SIG-M5 (cell line): ENCODE measurements at regions not wholly inside any gene's neighbourhood (a gene's known extent, or its start where the extent isn't known, plus 50 kb on each side); places are given as distances from the start of the nearest gene placed in this dataset.

ENCODE experiments used
- DNase-seq: peaks from one replicate; lab custom pipeline; 2025; lab: John Stamatoyannopoulos, UW

DNA sequence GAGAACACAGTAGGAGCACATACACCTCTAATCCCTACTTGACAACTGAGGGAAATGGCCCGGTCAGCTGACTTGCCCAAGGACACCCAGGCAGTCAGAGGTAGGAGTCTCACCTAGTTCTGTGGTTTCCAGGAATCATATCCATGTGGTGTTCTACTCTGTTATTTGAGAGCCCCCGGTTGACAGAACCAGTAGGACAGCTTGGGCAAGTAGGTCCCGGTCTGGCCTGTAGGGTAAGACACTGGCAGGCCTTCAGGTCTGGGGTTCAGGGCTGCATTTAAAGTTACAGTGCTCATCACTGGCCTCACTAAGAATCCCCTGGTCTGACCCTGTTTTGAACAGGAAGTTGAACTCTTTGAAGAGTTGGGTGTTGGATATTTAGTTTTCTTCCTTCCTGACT, 476.1 kb downstream of the SHQ1 start:
- DNase-seq = no peak

GRCh38 chr3:72371431-72371830, 476.8 kb downstream of the SHQ1 start:
- DNase-seq = no peak

GRCh38 chr3:72370947-72371346, 477.3 kb downstream of the SHQ1 start:
- no peak for DNase-seq

DNA sequence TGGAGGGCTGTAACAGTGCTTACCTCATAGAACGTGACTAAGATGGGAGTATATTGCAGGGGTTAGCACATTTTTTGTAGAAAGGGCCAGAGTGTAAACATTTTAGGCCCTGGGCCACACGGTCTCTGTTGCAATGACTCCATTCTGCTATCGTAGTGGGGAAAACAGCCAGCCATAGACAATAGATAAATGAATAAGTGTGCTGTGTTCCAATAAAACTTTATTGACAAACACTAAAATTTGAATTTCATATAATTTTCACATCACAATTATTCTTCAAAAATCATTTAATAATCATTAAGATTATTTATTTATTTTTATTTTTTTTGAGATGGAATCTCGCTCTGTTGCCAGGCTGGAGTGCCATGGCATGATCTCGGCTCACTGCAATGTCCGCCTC, 478.6 kb downstream of the SHQ1 start:
- DNase-seq = no peak

DNA sequence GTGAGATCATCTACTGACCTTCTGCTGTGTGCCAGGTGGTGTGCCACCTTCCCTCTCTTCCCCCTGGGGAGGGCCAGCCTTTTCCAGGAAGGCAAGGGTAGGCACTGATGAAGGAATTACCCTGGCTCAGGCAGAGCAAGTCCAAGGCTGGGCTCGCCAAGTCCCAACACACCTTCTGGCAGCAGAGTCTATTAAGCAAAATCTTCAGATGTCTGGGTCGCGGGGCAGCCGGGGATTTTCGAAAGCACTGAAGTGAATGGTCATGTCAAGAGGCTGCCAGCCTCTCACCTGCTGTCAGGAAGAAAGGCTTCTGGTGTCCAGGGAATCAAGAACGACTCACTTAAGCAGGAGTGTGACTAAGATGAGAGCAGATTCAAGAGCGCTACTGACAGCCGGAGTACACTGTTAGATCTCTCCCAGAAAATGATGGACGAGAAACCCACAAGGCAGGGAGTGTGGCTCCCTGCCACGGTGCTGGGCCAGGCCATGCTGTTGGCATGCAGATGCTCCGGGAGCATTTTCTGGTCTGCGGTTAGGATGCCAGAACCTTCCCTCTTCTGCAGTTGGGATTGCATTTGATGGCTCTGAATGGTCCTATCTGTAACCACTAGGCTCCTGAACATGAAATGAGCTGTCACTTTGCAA, 479.8 kb downstream of the SHQ1 start:
- no peak for DNase-seq

GRCh38 chr3:72361990-72362389, 486.3 kb downstream of the SHQ1 start:
- DNase-seq = no peak

- DNase-seq = no peak
Measured at GRCh38 chr3:72359743-72360142, 488.5 kb downstream of the SHQ1 start.

DNA sequence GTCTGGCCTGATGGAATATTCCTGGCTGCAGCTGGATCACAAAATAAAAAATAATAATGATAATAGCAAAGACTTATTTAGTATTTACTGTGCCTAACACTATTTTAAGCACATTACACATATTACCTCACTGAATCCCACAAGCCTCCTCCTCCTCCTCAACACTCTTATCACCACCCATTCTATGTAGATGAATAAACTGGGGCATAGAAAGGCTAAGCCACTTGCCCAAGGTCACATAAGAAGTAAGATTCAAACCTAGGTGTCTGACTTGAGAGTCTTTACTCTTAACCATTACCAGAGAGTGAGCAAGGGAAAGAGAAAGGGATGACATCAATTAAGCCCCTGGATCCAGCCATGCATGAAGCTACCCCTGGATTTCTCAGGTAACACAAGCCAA, 493.1 kb downstream of the SHQ1 start:
- DNase-seq = no peak

GRCh38 chr3:72354486-72354885, 493.8 kb downstream of the SHQ1 start:
- DNase-seq = no peak

DNA sequence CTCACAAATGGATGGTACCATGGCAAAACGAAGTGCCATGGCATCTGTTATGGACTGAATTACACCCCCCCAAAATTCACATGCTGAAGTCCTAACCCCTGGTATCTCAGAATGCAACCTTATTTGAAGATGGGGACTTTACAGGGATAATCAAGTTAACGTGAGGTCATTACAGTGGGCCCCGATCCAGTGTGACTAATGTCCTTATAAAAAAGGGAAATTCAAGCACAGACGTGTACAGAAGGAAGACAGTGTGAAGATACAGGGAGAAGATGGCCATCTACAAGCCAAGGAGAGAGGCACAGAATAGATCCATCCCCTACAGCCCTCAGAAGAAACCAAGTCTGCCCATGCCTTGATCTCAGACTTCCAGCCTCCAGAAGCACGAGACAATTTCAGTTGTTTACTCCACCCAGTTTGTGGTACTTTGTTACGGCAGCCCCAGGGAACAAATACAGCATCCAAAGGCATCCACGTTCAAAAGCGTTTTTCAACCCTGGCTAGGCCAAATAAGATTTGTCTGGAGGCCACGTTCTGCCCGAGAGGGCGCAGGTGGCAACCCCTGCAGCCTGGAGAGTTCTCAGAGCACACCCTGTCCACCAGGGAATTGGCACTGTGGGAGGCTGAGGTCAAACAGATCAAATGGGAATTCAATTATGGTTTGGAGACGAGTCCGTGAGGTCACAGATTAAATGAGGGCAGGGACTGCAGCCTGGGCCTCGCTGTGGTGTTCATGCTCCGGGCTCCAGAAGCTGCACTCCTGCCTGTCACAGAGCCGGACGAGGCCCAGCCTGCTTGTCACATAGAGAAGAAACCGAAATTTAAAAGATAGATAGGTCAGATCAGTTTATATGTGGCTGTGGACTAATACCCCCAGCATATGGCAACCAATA, 494.8 kb downstream of the SHQ1 start:
- no peak for DNase-seq

GRCh38 chr3:72352176-72352575, 496.1 kb downstream of the SHQ1 start:
- no peak for DNase-seq

DNA sequence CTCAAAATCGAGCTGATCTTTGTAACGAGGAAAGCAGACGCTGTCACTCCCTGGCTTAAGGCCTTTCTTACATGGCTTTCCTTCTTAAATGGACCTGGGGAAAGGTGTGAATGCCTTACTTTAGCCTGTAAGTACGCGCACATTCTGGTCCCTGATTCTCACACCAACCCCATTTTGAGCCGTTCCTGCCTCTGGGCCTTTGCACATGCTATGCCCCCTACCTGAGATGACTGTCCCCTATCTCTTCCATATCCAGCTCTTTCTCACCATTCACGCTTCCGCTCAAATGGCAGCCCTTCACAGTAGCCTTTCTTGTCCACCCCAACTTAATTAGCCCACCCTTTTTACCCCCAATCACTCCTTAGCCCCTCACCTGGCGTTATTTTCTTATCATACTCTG, 496.7 kb downstream of the SHQ1 start:
- no peak for DNase-seq

DNA sequence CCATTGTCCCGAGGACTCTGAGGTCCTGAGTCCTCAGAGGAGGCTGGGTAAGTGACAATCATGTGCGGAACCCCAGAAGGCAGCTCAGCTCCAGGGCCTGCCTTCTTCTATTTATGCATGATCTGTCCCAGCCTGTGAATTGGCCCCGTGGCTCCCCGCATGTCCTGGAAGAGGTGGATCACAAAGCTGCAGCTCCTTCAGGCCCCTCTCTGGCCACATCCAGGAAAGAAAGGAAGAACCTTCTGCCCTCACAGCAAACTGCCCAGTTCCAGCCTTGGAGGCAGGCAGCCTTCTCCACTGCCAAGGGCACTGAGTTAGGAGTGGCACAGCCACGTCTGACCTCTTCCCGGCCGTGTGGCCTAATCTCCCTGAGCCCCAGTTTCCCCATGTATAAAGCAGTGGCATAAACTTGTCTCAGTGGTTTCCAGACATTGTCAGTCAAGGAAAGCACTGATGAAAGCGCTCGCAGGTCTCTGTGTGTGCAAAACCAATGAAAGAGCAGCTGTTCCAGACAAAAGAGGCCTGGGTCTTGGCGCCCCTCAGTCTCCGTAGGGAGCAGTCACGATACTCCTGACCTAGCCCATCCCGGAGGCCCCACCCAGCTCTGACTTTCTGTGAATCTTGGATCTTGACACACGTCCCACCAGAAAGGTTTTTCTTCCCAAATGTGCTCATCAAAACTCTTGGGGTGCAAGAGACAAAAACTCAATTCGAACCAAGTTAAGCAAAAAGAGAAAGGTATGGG, 497.3 kb downstream of the SHQ1 start:
- no peak for DNase-seq

- DNase-seq = no peak
Measured at GRCh38 chr3:72348357-72348756, 499.9 kb downstream of the SHQ1 start.

DNA sequence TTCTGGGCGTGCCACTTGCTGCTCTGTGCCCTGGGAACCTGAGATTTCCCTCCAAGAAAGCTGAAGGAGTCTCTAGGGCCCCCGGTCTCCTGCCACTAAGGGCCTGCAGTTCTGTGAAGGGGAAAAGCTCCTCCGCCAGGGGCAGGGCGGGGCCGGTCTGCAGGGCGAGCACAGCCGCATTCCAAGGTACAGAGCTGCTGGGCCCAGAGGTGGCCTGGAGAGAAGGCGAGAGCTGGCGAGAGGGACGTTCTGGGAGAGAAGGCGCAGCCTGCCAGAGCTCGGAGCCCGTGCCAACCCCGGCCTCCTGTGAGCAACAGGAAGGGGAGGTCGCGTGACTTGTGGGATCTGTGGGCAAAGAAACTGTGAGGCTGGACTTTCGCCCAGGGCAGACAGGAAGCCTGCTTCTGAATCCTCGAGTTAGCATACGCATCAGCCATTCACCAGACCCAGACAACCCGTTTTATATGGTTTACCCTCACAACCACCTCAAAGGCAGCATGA, 500.4 kb downstream of the SHQ1 start:
- no peak for DNase-seq

- no peak for DNase-seq
Measured at GRCh38 chr3:72346526-72346926, 501.7 kb downstream of the SHQ1 start.

GRCh38 chr3:72345980-72346379, 502.3 kb downstream of the SHQ1 start:
- DNase-seq = no peak

DNA sequence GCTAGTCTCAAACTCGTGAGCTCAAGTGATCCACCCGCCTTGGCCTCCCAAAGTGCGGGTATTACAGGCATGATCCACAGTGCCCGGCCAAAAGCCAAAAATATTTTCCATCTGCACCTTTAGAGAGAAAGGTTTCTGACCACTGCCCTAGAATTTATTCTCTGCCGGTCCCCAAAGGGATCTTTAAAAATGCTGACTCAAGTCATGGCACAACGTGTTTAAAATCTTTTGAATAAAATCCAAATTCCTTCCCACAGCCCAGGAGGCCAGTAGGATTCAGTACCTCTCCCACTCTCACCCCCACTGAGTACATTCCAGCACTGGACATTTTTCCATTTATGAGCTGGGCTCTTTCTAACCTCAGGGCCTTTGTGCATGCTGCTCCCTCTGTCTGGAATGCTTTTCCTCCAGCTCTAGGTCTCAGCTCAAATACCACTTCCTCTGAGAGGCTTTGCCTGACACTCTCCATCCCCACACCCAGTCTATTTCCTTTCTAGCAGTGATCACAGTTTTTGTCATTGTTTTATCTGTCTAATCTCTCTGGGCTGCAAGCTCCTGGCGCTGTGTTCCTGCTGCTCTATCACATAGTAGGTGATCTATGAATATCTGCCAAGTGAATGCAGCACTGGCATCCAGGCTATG, 502.9 kb downstream of the SHQ1 start:
- no peak for DNase-seq

- DNase-seq = no peak
Measured at GRCh38 chr3:72344647-72345046, 503.6 kb downstream of the SHQ1 start.

GRCh38 chr3:72344236-72344635, 504.0 kb downstream of the SHQ1 start:
- DNase-seq = no peak

GRCh38 chr3:72343078-72343477, 505.2 kb downstream of the SHQ1 start:
- DNase-seq = no peak

- DNase-seq = no peak
Measured at GRCh38 chr3:72342450-72342849, 505.8 kb downstream of the SHQ1 start.
